Endothelial cell of umbilical vein (primary cell): ENCODE measurements at regions not wholly inside any gene's neighbourhood (a gene's known extent, or its start where the extent isn't known, plus 50 kb on each side); places are given as distances from the start of the nearest gene placed in this dataset.

ENCODE experiments used
- CTCF ChIP-seq, 2 donors: IDR thresholded peaks; 1 replicate in 1 of 2; 2 replicates in 1 of 2; pipeline ENCODE4 v1.5.1; 2011; ENCODE audit warnings: low read length in 2 of 2, mild to moderate bottlenecking in 2 of 2, moderate library complexity in 2 of 2, control low read depth in 1 of 2, inconsistent platforms in 1 of 2, low read depth in 1 of 2; ENCODE audit not compliant: insufficient read depth in 1 of 2; ENCODE audit errors: extremely low read depth in 1 of 2
- EZH2 ChIP-seq: IDR thresholded peaks from 2 replicates; pipeline ENCODE4 v1.6.1; 2012; ENCODE audit warnings: borderline replicate concordance, low read depth, mild to moderate bottlenecking, moderate library complexity, low read length, inconsistent platforms; ENCODE audit not compliant: severe bottlenecking
- FOS ChIP-seq: IDR thresholded peaks from 2 replicates; pipeline ENCODE4 v1.6.1; 2011; ENCODE audit warnings: mild to moderate bottlenecking, low read length, moderate library complexity, borderline replicate concordance; ENCODE audit not compliant: insufficient read depth
- GATA2 ChIP-seq: IDR thresholded peaks from 2 replicates; pipeline ENCODE4 v1.7.0; 2011; ENCODE audit warnings: low read depth, mild to moderate bottlenecking, moderate library complexity, mixed read lengths, low read length; ENCODE audit not compliant: insufficient read length, insufficient read depth
- JUN ChIP-seq: IDR thresholded peaks from 2 replicates; pipeline ENCODE4 v1.6.1; 2011; ENCODE audit warnings: borderline replicate concordance, low read depth; ENCODE audit not compliant: insufficient read length, insufficient read depth
- MAX ChIP-seq: IDR thresholded peaks from 2 replicates; pipeline ENCODE4 v1.6.1; 2011; ENCODE audit not compliant: insufficient read depth, insufficient read length
- MYC ChIP-seq: IDR thresholded peaks from one replicate; pipeline ENCODE4 v1.6.1; 2011; ENCODE audit warnings: mild to moderate bottlenecking, low read depth, low read length
- POLR2A ChIP-seq: IDR thresholded peaks from 2 replicates; pipeline ENCODE4 v1.6.1; 2012; ENCODE audit warnings: low read depth, mild to moderate bottlenecking, control low read depth, low read length
- POLR2AphosphoS5 ChIP-seq: IDR thresholded peaks from 2 replicates; pipeline ENCODE4 v1.6.1; 2012; ENCODE audit warnings: low read depth, mild to moderate bottlenecking, control low read depth, low read length, moderate library complexity; ENCODE audit not compliant: insufficient read depth

GRCh38 chr4:14614840-14615239 lies 387.4 kb upstream of the CPEB2 start:
- no peak for TF ChIP-seq CTCF (IDR thresholded peaks at IDR 0.05; ENCODE audit: extremely low read depth in 1 of 2, insufficient read depth in 1 of 2, low read depth in 1 of 2, low read length in 2 of 2)
- TF ChIP-seq JUN, result no peak
- no peak for TF ChIP-seq POLR2A
- TF ChIP-seq EZH2, result no peak
- TF ChIP-seq POLR2AphosphoS5, result no peak
- no peak for TF ChIP-seq MAX
- no peak for TF ChIP-seq MYC
- no peak for TF ChIP-seq GATA2
- TF ChIP-seq FOS, result no peak
